Forelimb muscle (tissue), 1 donor: ENCODE measurements at regions not wholly inside any gene's neighbourhood (a gene's known extent, or its start where the extent isn't known, plus 50 kb on each side); places are given as distances from the start of the nearest gene placed in this dataset.
A peak's percentile ranks its signal among the peaks of the same experiment; 100 is the strongest.

ENCODE experiments used
- DNase-seq: peaks from one replicate; pipeline ENCODE4 v3.0.0-alpha.2; 2013; ENCODE audit warnings: low read depth

DNA sequence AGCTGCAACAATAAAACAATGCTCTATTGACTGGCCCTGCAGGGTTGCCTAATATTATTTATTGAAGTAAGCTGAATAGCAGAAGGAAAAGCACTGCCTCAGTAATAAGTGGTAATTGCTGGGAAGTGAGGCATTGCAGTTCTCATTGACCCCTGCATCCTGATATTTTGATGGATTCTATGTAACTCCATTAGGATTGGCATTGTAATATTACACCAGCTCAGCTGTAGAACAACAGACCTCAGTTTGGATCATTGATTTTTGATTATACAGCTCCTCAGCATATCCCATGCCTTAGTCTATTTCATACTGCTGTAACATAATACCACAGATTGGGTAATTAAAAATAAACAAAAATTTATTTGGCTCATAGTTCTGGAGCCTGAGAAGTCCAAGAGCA is 650.6 kb upstream of the SALL1 start:
- no peak for DNase-seq

DNA sequence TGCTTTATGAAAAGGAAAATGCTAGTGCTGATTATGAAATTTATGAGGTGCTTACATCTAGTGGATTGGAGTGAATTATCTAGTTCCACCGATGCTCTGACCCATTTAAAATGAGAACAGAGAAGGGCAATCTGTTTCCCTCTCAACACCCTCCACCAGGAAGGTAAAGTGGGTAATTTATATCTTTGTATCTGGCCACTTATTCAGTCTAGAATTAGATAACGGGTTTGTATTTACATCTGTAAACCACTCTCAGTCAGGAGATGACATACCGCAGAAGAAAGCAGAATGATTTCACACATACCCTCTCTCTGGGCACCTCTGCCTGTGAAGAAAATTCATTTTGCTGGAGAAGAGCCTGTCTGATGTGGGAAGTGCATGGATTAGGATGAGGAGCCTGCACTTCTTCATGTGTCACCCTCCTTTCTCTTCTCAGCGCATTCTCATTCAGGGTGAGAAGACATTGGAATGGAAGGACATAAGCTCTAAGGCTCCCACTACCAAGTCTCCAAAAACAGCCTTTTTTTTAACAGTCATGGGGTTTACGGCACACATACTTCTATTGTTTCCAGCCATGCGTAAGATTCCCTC is 646.7 kb upstream of the SALL1 start:
- no peak for DNase-seq

DNA sequence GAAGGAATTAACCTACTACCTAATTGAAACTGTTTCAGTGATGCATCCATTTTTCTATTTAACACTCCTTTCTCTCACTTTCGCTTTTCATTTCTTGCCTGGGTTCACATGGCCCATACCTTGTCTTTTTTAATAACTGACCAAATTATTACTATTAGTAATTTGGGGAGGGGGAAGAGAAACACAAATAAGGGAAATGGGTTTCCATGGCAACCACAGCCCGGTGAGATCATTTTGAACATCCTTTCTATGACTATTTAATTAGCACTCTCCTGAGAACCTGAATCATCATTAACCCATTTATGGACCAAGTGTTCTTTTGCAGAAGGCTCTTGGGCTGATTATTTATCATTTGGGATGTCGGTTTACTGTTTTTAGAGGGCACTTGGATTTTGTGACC is 628.2 kb upstream of the SALL1 start:
- DNase-seq, result no peak

- DNase-seq, result no peak
Measured at GRCh38 chr16:51773071-51773890, 622.2 kb upstream of the SALL1 start.

- no peak for DNase-seq
Measured at GRCh38 chr16:51766739-51767138, 615.7 kb upstream of the SALL1 start.

GRCh38 chr16:51763072-51763661 is 612.1 kb upstream of the SALL1 start:
- no peak for DNase-seq

- DNase-seq, result peak; percentile 22
Measured at GRCh38 chr16:51762081-51762996, 611.3 kb upstream of the SALL1 start.

DNA sequence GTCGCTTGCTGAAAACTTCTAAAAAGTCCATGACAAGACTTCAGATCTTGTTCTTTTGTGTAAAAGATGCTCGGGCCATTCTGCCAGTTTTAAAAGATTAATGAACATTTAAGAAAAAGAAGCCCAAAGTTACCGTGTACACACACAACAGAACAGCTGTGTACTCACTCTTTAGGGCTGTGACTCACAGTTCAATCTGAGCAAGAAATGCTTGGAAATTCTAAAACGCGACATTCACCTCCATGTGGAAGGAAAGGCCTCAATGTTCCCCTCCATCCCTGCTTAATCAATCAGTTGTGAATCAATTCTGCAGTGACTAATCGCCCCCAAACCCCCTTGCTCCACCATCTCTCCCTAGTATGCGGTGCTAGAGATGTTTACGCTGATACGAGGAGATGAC is 609.9 kb upstream of the SALL1 start:
- DNase-seq, result no peak

DNA sequence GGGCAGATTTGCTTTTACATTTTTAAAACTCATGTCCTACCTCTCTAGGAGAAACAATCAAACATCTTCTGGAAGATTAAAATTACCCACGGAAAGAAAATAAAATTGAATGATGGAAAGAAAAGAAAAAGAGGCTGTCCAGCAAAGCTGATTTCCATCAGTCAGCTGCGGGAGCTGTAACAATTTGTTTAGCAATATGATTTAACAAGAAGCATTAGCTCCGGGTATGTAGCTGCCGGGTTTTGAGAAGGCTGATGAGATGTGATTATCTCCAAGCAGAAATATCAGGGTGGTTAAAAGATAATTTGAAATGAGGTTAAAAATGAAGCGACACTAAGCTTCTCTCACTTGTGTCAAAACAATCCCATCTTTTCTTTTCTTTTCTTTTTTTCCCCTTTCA is 608.9 kb upstream of the SALL1 start:
- no peak for DNase-seq

GRCh38 chr16:51759329-51759728 is 608.3 kb upstream of the SALL1 start:
- DNase-seq, result no peak

- no peak for DNase-seq
Measured at GRCh38 chr16:51757921-51758479, 606.9 kb upstream of the SALL1 start.

- DNase-seq, result no peak
Measured at GRCh38 chr16:51757505-51757904, 606.4 kb upstream of the SALL1 start.

DNA sequence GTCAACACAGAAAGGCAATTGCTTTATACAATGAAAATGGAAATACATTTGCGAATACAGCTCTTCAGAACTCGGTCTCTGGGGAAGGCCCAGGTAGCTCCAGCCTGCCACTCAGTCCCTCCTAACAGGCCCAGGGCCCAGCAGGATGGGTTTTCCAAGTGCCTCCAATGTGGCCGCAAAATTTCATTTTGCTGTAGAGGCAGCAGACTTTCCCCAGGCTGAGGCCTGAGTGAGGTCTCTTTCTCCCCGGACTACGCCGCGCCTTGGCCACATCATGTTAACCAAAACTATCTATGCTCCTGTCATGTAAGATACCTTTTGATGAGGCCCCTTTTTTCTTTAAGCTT is 606.0 kb upstream of the SALL1 start:
- no peak for DNase-seq

DNA sequence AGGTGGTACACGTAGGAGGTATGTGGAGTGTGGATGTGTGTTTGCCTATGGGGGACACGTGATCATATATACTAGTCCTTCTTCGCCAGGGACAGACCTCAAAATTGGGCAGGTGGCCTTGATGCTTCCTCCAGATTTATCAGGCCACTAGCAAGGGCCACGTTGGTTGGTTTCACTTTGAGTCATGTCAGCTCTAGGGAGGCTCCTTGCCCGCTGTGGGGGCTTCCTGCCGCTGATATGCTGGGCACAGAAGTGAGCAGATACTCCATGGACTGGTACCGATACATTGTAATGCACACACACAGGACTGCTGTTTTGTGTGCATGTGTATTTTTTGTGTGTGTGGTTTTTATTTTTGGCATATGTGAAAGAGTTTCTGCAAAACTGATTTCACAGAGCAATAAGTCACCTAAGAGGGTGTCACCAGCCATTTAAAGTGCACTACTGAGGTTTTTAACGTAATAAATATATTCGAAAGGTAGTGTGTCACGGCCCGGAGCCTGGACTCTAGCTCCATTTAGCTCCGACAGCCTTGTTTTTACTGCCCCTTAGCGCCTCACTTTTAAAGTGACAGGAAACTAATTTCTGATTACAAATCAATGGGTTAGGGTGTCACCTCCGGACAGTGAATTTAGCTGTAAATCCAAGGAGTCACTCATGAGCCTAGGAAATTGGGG is 605.5 kb upstream of the SALL1 start:
- DNase-seq, result no peak

GRCh38 chr16:51755577-51756355 is 604.7 kb upstream of the SALL1 start:
- no peak for DNase-seq

- DNase-seq, result no peak
Measured at GRCh38 chr16:51755039-51755501, 604.0 kb upstream of the SALL1 start.

GRCh38 chr16:51753467-51754127 is 602.5 kb upstream of the SALL1 start:
- DNase-seq, result no peak

DNA sequence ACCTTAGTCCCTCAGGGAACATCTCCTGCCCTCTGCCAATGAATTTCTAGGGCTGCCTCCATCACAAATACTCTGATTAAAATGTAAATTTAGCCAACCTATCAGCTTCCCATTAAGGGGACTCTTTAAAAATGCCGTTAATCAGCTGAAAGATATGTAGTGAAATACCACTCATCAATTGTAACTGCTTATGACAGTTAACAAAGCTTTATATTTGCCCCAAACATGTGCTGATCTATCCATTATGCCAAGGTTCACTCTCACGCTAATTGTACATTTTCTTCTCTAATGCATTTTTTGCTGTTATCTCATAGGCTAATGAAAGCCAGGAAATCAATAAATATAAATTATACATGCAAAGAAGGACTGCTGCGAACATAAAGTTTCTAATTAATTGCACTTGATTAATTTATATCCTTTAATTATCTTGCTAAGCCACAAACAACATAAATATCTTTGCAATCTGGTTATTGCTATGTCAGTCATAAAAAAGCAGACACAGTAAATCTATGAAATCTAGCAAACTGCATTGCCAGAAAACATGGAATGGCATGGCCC is 601.4 kb upstream of the SALL1 start:
- DNase-seq, result no peak

- DNase-seq, result no peak
Measured at GRCh38 chr16:51747329-51747728, 596.3 kb upstream of the SALL1 start.

DNA sequence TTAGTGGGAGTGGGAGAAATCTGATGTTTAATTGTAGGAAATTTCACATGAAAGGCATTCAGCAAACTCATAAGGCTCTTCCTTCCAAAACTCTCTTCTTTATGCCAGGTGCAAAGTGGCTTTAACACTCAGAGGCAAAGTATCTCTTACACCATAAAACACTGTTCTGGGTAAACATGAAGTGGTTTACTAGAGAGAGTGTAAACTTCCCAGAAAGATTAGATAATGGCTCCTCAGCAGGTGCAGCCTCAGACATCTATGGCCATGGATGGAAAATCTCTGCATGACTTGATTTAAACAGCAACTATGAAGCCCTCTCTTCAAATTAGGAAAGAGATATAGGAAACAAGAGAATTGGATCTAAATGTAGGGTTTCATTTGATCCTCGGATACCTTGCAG is 583.1 kb upstream of the SALL1 start:
- DNase-seq, result no peak
